T follicular helper cell (primary cell): ENCODE measurements at regions not wholly inside any gene's neighbourhood (a gene's known extent, or its start where the extent isn't known, plus 50 kb on each side); places are given as distances from the start of the nearest gene placed in this dataset.
"Not testable (repeated sequence)": the region's sequence is repeated elsewhere in the genome, so short reads cannot be mapped to it uniquely, and the experiment has no call there.

Experiments used
- DNase-seq: peaks from one replicate; pipeline ENCODE4 v3.0.0-alpha.2; 2020; ENCODE audit warnings: low read depth

GRCh38 chr9:97103613-97104383 is 64.9 kb upstream of the CTSV start:
- DNase-seq: not testable (repeated sequence)

- DNase-seq: not testable (repeated sequence)
Observed at GRCh38 chr9:97099540-97099939, 60.6 kb upstream of the CTSV start.

GRCh38 chr9:97096793-97097192 is 57.9 kb upstream of the CTSV start:
- DNase-seq: no peak

- DNase-seq: not testable (repeated sequence)
Observed at GRCh38 chr9:97089361-97089760, 50.4 kb upstream of the CTSV start.
